Kidney epithelial cell (primary cell): ENCODE measurements at regions not wholly inside any gene's neighbourhood (a gene's known extent, or its start where the extent isn't known, plus 50 kb on each side); places are given as distances from the start of the nearest gene placed in this dataset.

Experiments used
- DNase-seq: peaks from one replicate; pipeline ENCODE4 v3.0.0-alpha.2; 2010; ENCODE audit warnings: low read depth
- H3K27me3 ChIP-seq: 2 replicates; pipeline ENCODE4 v1.6.0; 2011; ENCODE audit warnings: low read length; ENCODE audit not compliant: control insufficient read depth, insufficient read depth
- H3K36me3 ChIP-seq: 2 replicates; pipeline ENCODE4 v1.5.1; 2011; ENCODE audit warnings: low read length; ENCODE audit not compliant: control insufficient read depth, insufficient read depth
- H3K4me3 ChIP-seq: 2 replicates; pipeline ENCODE4 v1.5.1; 2011; ENCODE audit warnings: low read depth, mild to moderate bottlenecking, control low read depth, low read length
- TF ChIP-seq, protein P1 (sequence below): IDR thresholded peaks from 2 replicates; pipeline ENCODE4 v1.5.1; 2011; ENCODE audit warnings: mild to moderate bottlenecking, moderate library complexity, low read length, control low read depth, inconsistent platforms; ENCODE audit not compliant: insufficient read depth, poor library complexity, severe bottlenecking

- Histone ChIP-seq H3K27me3 (no peaks in the 10 kb centered on the region), H3K4me3 (no peak overlapping the region), H3K36me3 (no peaks in the 10 kb centered on the region)
- no peak for DNase-seq
- TF ChIP-seq, protein P1, sequence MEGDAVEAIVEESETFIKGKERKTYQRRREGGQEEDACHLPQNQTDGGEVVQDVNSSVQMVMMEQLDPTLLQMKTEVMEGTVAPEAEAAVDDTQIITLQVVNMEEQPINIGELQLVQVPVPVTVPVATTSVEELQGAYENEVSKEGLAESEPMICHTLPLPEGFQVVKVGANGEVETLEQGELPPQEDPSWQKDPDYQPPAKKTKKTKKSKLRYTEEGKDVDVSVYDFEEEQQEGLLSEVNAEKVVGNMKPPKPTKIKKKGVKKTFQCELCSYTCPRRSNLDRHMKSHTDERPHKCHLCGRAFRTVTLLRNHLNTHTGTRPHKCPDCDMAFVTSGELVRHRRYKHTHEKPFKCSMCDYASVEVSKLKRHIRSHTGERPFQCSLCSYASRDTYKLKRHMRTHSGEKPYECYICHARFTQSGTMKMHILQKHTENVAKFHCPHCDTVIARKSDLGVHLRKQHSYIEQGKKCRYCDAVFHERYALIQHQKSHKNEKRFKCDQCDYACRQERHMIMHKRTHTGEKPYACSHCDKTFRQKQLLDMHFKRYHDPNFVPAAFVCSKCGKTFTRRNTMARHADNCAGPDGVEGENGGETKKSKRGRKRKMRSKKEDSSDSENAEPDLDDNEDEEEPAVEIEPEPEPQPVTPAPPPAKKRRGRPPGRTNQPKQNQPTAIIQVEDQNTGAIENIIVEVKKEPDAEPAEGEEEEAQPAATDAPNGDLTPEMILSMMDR: no peak
These were observed 130.4 kb upstream of the PMFBP1 start for GRCh38 chr16:72302332-72302731.

- H3K27me3 ChIP-seq: no peaks in the 10 kb centered on the region
- TF ChIP-seq, protein P1: no peak
- no peak for DNase-seq
These were observed 129.7 kb upstream of the PMFBP1 start for GRCh38 chr16:72301523-72302236.

GRCh38 chr16:72300892-72301291 is 128.9 kb upstream of the PMFBP1 start:
- Histone ChIP-seq H3K27me3 (no peaks in the 10 kb centered on the region), H3K36me3 (no peaks in the 10 kb centered on the region), H3K4me3 (no peak overlapping the region)
- DNase-seq: no peak
- TF ChIP-seq, protein P1: no peak

More at GRCh38 chr16:72301523-72302236, 129.7 kb upstream of the PMFBP1 start:
- Histone ChIP-seq H3K36me3 (no peaks in the 10 kb centered on the region), H3K4me3 (no peak overlapping the region)

- DNase-seq: no peak
- H3K4me3 ChIP-seq: no peak overlapping the region
- H3K27me3 ChIP-seq: no peaks in the 10 kb centered on the region
- no peaks in the 10 kb centered on the region for H3K36me3 ChIP-seq
- TF ChIP-seq, protein P1: no peak
These were observed 127.8 kb upstream of the PMFBP1 start for GRCh38 chr16:72299684-72300243.

DNA sequence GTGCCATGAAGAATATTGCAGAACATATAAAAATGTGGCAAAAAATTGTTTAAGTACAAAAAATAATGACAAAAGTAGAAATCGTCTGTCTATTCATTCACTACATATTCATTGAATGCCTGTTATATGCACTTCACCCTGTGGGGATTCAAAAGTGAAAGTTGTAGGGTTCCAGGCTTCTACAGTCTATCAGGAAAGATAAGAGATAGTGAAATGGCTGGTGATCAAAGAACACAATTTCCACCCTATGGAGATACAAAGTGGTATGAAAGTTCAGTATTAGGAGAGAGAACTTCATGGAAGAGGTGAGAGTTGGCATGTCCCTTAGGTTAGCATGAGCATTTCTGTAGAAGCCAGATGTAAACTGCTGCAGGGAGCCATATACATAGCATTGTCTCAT is 127.0 kb upstream of the PMFBP1 start:
- H3K36me3 ChIP-seq: no peaks in the 10 kb centered on the region
- H3K4me3 ChIP-seq: no peak overlapping the region
- TF ChIP-seq, protein P1: no peak
- DNase-seq: no peak
- H3K27me3 ChIP-seq: no peaks in the 10 kb centered on the region

DNA sequence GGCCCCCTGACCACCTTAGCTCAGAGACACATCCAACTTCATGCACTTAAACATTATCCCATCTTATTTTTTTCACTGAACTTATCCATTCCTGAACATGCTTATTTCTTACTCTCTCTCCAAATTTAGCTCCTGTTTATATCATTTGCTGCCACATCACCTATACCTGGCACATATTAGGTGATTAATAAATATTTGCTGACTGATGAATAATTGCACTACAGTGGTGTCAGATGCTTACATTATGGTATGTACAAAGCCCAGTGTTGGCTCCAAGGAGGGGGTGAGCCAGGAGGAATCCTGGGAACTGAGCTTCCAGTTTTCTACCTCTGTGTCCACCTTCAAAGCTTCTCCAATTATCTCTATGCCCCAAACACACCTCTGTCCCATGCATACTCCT is 124.0 kb upstream of the PMFBP1 start:
- no peaks in the 10 kb centered on the region for H3K36me3 ChIP-seq
- no peaks in the 10 kb centered on the region for H3K27me3 ChIP-seq
- TF ChIP-seq, protein P1: no peak
- H3K4me3 ChIP-seq: no peak overlapping the region
- no peak for DNase-seq
